PC-3 (cell line): ENCODE measurements at regions not wholly inside any gene's neighbourhood (a gene's known extent, or its start where the extent isn't known, plus 50 kb on each side); places are given as distances from the start of the nearest gene placed in this dataset.

ENCODE experiments used
- EZH2 ChIP-seq: fragments of 300-600 bp; sonication (generic); IDR thresholded peaks from one replicate; pipeline ENCODE4 v1.6.1; 2017; ENCODE audit warnings: antibody characterized with exemption, mild to moderate bottlenecking, low read length; ENCODE audit not compliant: unreplicated experiment
- EZH2phosphoT487 ChIP-seq: fragments of 300-600 bp; sonication (generic); IDR thresholded peaks from 2 replicates; pipeline ENCODE4 v1.6.1; 2018; ENCODE audit warnings: mild to moderate bottlenecking, antibody characterized with exemption, low read length, borderline replicate concordance
- TF ChIP-seq, protein P1 (sequence below): fragments of 300-600 bp; sonication (generic); conservative IDR thresholded peaks from 2 replicates; pipeline ENCODE4 v1.5.1; 2017; ENCODE audit warnings: antibody characterized with exemption, low read depth, mild to moderate bottlenecking, low read length

DNA sequence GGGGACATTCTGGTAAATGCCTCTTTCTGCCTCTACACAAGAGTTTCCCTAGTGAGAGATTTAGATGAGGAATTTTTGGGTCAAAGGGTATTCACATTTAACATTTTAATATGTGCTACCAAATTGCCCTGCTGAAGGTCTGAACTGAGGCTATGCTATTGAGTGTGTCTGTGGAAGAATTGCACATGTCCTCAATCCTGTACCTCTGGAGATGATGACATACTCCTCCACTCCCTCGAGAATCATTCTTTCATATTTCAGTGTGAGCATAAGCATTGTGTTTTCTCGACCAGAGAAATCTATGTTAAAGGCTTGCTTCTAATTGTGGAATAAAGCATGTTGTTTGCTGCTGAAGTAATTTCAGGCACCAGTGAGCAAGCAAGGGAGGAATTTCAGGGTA, 110.5 kb downstream of the TSN start:
- TF ChIP-seq, protein P1, sequence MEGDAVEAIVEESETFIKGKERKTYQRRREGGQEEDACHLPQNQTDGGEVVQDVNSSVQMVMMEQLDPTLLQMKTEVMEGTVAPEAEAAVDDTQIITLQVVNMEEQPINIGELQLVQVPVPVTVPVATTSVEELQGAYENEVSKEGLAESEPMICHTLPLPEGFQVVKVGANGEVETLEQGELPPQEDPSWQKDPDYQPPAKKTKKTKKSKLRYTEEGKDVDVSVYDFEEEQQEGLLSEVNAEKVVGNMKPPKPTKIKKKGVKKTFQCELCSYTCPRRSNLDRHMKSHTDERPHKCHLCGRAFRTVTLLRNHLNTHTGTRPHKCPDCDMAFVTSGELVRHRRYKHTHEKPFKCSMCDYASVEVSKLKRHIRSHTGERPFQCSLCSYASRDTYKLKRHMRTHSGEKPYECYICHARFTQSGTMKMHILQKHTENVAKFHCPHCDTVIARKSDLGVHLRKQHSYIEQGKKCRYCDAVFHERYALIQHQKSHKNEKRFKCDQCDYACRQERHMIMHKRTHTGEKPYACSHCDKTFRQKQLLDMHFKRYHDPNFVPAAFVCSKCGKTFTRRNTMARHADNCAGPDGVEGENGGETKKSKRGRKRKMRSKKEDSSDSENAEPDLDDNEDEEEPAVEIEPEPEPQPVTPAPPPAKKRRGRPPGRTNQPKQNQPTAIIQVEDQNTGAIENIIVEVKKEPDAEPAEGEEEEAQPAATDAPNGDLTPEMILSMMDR: no peak
- TF ChIP-seq EZH2phosphoT487 (no peak), EZH2 (no peak)
